OCI-LY3 (cell line): ENCODE measurements at regions not wholly inside any gene's neighbourhood (a gene's known extent, or its start where the extent isn't known, plus 50 kb on each side); places are given as distances from the start of the nearest gene placed in this dataset.

Source experiments
- CTCF ChIP-seq: fragments of 200-600, 300-600 bp; sonication (generic); IDR thresholded peaks from 2 replicates; pipeline ENCODE4 v1.5.1; 2014; ENCODE audit warnings: antibody characterized with exemption, low read length, low read depth
- EZH2phosphoT487 ChIP-seq: fragments of 200-600 bp; shearing (Covaris generic); IDR thresholded peaks from 2 replicates; pipeline ENCODE4 v1.6.1; 2018; ENCODE audit warnings: antibody characterized with exemption, mixed run types, low read depth

GRCh38 chr5:120080781-120081180 lies 383.3 kb upstream of the PRR16 start:
- no peak for TF ChIP-seq CTCF
- TF ChIP-seq EZH2phosphoT487, result no peak
